WERI-Rb-1 (cell line): ENCODE measurements at regions not wholly inside any gene's neighbourhood (a gene's known extent, or its start where the extent isn't known, plus 50 kb on each side); places are given as distances from the start of the nearest gene placed in this dataset.

ENCODE experiments used
- DNase-seq: peaks from one replicate; pipeline ENCODE4 v3.0.0-alpha.2; 2020
- H3K27ac ChIP-seq: fragments of 250-450 bp; sonication (Bioruptor Pico); 2 replicates; pipeline ENCODE4 v1.5.1; 2020; ENCODE audit warnings: mild to moderate bottlenecking, moderate library complexity
- H3K27me3 ChIP-seq: fragments of 250-450 bp; sonication (Bioruptor Pico); 2 replicates; pipeline ENCODE4 v1.5.1; 2021; ENCODE audit warnings: mild to moderate bottlenecking, low read depth, moderate library complexity; ENCODE audit not compliant: insufficient read depth, severe bottlenecking
- H3K36me3 ChIP-seq: fragments of 250-450 bp; sonication (Bioruptor Pico); 2 replicates; pipeline ENCODE4 v1.5.1; 2020; ENCODE audit warnings: mild to moderate bottlenecking, moderate library complexity
- H3K4me3 ChIP-seq: 2 replicates; pipeline ENCODE4 v1.5.1; 2011; ENCODE audit warnings: low read depth, mild to moderate bottlenecking, control low read depth, low read length
- H3K9me3 ChIP-seq: fragments of 250-450 bp; sonication (Bioruptor Pico); 2 replicates; pipeline ENCODE4 v1.5.1; 2021; ENCODE audit warnings: mild to moderate bottlenecking, moderate library complexity; ENCODE audit not compliant: severe bottlenecking
- CTCF ChIP-seq: IDR thresholded peaks from 2 replicates; pipeline ENCODE4 v1.5.1; 2011; ENCODE audit warnings: low read depth, mild to moderate bottlenecking, control low read depth, inconsistent platforms, low read length

GRCh38 chr9:28234894-28235277 is 661.6 kb upstream of the C9orf72 start:
- H3K27ac ChIP-seq, result no peak overlapping the region
- H3K4me3 ChIP-seq, result no peak overlapping the region
- H3K27me3 ChIP-seq, result no peaks in the 10 kb centered on the region
- no peak for DNase-seq
- H3K36me3 ChIP-seq, result no peaks in the 10 kb centered on the region
- H3K9me3 ChIP-seq, result no peaks in the 10 kb centered on the region
- no peak for TF ChIP-seq CTCF

- Histone ChIP-seq H3K36me3 (no peaks in the 10 kb centered on the region), H3K4me3 (no peak overlapping the region), H3K27ac (no peak overlapping the region), H3K27me3 (no peaks in the 10 kb centered on the region), H3K9me3 (no peaks in the 10 kb centered on the region)
- DNase-seq, result no peak
- TF ChIP-seq CTCF, result no peak
Measured at GRCh38 chr9:28249424-28249823, 676.1 kb upstream of the C9orf72 start.

- Histone ChIP-seq H3K4me3 (no peak overlapping the region), H3K27me3 (no peaks in the 10 kb centered on the region), H3K36me3 (no peaks in the 10 kb centered on the region), H3K27ac (no peak overlapping the region), H3K9me3 (no peaks in the 10 kb centered on the region)
- DNase-seq, result no peak
- TF ChIP-seq CTCF, result no peak
Measured at GRCh38 chr9:28255174-28255573, 681.9 kb upstream of the C9orf72 start.

GRCh38 chr9:28260330-28260729 is 687.0 kb upstream of the C9orf72 start:
- no peak overlapping the region for H3K27ac ChIP-seq
- no peak for TF ChIP-seq CTCF
- H3K9me3 ChIP-seq, result no peaks in the 10 kb centered on the region
- H3K4me3 ChIP-seq, result no peak overlapping the region
- DNase-seq, result no peak
- no peaks in the 10 kb centered on the region for H3K36me3 ChIP-seq
- no peaks in the 10 kb centered on the region for H3K27me3 ChIP-seq

- Histone ChIP-seq H3K27me3 (no peaks in the 10 kb centered on the region), H3K36me3 (no peaks in the 10 kb centered on the region), H3K27ac (no peak overlapping the region), H3K9me3 (no peaks in the 10 kb centered on the region), H3K4me3 (no peak overlapping the region)
- no peak for TF ChIP-seq CTCF
- no peak for DNase-seq
Measured at GRCh38 chr9:28264368-28264767, 691.1 kb upstream of the C9orf72 start.

GRCh38 chr9:28267351-28267750 is 694.1 kb upstream of the C9orf72 start:
- no peak overlapping the region for H3K27ac ChIP-seq
- no peaks in the 10 kb centered on the region for H3K36me3 ChIP-seq
- no peaks in the 10 kb centered on the region for H3K27me3 ChIP-seq
- no peak for TF ChIP-seq CTCF
- no peaks in the 10 kb centered on the region for H3K9me3 ChIP-seq
- H3K4me3 ChIP-seq, result no peak overlapping the region
- no peak for DNase-seq
